22Rv1 (cell line): ENCODE measurements at regions not wholly inside any gene's neighbourhood (a gene's known extent, or its start where the extent isn't known, plus 50 kb on each side); places are given as distances from the start of the nearest gene placed in this dataset.

Experiments used
- H3K27ac ChIP-seq: fragments of 450-650 bp; 2 replicates; pipeline ENCODE4 v1.5.1; 2017
- ZFX ChIP-seq: fragments of 450-650 bp; IDR thresholded peaks from 2 replicates; pipeline ENCODE4 v1.6.1; 2017; ENCODE audit warnings: antibody characterized with exemption, borderline replicate concordance
- TF ChIP-seq, protein P1 (sequence below): fragments of 450-650 bp; IDR thresholded peaks from 2 replicates; pipeline ENCODE4 v1.5.1; 2017; ENCODE audit warnings: mild to moderate bottlenecking

DNA sequence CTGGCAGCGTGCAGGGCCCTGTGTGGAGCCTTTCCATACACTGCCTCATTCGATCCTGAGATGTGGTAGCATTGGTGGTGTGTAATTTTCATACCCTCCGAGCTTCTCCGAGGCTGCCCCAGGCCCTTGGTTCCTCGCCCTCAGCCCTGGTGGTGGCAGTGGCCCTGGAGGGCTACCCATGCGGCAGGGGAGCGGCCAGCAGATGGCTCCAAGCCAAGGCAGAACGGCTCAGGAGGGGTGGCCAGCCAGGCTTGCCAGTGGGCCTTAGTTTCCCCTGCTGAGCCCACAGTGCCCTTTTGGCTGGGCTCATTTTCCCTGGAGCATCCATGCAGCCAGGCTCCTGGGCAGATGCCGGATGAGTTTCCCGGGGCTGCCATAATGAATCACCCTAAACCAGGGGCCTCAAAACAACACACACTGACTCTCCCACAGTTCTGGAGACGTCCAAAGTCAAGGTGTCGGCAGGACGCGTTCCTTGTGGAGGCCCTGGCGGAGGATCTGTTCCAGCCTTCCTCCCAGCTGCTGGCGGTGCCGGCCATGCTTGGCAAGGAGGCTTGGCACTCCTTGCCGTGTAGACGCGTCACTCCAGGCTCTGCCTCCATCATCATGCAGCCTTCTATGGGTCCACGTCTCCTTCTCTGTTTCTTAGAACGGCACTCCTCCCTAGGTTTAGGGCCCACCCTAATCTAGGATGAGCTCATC, 158.8 kb upstream of the GSE1 start:
- no peak overlapping the region for H3K27ac ChIP-seq
- TF ChIP-seq ZFX: no peak
- TF ChIP-seq, protein P1, sequence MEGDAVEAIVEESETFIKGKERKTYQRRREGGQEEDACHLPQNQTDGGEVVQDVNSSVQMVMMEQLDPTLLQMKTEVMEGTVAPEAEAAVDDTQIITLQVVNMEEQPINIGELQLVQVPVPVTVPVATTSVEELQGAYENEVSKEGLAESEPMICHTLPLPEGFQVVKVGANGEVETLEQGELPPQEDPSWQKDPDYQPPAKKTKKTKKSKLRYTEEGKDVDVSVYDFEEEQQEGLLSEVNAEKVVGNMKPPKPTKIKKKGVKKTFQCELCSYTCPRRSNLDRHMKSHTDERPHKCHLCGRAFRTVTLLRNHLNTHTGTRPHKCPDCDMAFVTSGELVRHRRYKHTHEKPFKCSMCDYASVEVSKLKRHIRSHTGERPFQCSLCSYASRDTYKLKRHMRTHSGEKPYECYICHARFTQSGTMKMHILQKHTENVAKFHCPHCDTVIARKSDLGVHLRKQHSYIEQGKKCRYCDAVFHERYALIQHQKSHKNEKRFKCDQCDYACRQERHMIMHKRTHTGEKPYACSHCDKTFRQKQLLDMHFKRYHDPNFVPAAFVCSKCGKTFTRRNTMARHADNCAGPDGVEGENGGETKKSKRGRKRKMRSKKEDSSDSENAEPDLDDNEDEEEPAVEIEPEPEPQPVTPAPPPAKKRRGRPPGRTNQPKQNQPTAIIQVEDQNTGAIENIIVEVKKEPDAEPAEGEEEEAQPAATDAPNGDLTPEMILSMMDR: no peak

DNA sequence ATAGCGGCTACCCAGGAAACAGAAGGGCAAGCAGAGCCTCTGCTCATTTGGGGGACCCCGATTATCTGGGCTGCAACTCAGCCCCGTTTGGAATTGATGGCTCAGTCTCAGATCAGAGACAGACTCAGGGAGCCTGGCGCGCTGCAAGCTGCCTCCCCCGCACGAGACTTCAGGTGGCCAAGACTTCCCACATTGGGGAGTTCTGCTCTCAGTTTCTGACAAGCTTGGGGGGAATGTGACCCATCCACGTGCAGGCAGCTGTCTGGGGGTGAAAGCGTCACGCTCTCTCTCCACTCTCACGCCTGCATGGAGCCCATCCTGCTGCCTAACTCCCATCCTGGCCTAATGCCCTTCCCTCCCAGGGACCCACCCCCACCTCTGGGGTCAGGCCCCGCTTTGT, 157.6 kb upstream of the GSE1 start:
- H3K27ac ChIP-seq: no peak overlapping the region
- TF ChIP-seq, protein P1: no peak
- TF ChIP-seq ZFX: no peak

DNA sequence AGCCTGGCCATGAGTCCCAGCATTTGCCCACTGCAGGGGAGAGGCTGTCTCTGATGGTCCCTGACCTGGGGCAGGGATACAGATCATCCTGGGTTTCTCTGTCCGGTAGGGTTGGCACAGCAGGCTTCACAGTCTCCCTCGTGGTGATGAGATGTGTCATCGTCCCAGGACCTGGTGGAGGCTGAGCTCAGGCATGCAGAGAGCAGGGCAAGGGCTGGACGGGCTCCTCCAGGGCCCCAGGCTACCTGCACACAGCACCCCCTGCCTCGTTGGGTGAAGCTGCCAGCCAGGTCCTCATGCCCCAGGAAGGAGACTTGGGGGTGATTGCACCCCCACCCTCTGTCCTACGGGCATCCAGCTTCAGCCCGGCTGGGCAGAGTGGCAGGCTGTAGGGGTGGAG, 155.8 kb upstream of the GSE1 start:
- TF ChIP-seq, protein P1: no peak
- no peak for TF ChIP-seq ZFX
- H3K27ac ChIP-seq: no peak overlapping the region

DNA sequence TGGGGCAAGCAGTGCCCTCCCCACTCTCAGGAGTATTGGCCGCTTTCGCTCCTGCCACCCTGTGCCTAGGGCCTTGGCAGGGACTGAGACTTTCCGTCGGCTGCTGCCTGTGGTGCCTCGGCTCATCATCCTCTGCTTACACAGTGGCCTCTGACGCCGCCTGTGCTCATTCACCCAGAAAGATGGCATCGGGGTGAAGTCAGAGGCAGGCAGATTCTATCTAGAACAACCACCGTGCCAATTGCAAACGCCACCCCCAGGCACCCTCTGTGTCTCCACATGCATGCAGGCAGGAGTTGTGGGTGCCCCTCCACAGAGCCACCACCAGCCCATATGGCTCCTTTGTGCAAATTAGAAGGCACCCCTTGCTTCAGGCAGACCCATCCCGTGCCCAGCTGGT, 154.2 kb upstream of the GSE1 start:
- no peak overlapping the region for H3K27ac ChIP-seq
- TF ChIP-seq ZFX: no peak

DNA sequence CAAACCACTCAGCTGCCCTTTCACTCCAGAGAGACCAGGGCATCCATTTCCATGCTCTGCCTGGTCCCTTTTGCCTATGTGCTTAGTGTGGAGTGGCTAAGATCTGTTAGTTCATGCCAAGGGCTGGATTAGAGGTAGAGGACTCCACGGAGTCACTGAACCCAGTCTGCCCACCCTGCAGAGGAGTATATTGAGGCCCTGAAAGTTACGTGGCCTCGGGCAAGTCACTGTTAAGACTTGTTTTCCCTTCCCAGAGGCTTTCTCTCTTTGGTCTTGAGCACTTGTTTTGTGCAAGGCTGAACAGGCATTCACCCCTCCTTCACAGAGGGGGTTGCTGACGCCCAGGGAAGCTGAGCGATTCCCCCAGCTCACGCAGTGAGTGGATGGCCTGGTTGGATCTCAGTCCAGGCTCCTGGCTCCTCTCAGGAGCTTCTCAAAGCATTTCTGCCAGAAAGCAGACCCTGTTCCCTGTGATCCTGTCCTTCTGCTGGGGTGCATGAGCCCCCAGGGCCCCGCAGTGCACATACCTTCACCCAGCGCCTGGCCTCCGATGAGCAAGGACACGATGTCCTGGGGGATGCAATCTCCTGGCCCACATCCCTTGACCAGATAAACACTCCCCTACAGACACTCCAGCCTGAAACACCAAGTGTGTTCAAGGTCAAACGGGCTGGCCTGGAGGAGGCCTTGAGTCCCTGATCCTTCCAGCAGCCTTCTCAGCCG, 153.4 kb upstream of the GSE1 start:
- H3K27ac ChIP-seq: no peak overlapping the region
- TF ChIP-seq, protein P1: no peak
- no peak for TF ChIP-seq ZFX

DNA sequence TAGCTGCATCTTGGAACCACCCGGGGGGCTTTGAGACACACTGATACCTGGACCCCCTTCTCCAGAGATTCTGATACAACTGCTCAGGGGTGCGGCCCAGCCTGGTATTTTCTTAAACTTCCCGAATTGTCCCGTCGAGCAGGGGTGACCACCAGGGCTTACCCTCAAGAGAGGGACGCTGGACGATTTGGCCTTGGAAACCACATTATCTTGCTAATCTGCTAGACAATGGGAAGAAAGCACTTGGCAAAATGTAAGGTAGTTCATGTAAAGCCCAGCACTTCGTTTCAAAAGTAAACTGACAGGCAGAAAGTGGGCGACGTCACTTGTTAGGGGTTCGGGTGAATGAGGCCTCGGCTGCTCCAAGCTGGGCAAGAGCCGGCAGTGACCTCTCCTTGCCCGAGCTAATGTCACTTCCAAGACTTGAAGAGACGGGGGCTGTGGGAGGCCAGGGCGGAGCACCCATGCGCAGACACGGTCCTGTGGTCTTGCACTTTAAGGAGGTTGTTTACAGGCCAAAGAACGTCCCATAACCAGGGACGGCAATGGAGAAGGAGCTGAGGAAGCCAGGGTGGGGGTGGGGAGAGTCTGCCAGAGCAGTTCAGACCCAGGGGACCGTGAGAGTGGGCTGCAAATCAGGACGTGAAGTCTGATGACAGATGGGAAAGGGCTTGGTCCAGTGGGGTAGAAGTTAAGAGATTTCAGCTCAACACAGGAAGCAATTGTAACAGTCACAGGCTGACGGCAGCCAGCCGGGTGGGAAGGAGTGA, 152.7 kb upstream of the GSE1 start:
- TF ChIP-seq, protein P1: no peak
- TF ChIP-seq ZFX: no peak

DNA sequence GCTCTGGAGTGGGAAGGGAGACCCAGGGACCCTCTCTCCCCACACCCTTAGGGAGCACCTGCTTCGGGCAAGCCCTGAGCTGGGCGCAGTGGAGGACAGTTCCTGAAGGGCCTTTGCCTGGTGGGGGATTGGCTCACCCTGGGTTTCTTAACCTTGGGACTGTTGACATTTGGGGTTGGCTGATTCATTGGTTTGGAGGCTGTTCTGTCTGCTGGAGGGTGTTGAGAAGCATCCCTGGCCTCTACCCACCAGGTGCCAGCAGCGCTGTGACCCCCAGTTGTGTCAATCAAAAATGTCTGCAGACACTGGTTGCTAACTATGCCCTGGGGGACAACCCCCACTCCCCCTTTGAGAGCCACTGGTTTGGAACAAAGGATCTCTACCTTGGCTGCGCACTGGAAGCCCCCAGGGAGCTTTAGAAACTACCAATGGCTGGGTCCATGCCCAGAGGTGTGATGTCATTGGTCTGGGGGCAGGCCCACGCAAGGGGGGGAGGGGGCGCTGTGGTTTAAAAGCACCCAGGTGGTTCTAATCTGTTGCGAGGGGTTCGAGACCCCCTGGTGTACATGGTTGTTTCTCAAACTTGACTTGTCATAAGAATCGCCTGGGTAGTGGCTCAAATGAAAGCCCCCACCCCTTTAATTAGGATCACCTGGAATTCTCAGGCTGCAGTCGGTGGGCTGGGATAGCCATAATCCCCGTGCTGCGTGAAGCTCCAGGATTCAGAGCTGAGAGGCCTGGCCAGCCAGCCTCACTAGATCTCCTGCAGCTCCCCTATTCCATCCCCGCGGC, 151.9 kb upstream of the GSE1 start:
- no peak for TF ChIP-seq ZFX
- TF ChIP-seq, protein P1: no peak
- H3K27ac ChIP-seq: no peak overlapping the region

More for the DNA sequence above, 152.7 kb upstream of the GSE1 start:
- H3K27ac ChIP-seq: no peak overlapping the region
